ENCODE measurements at regions not wholly inside any gene's neighbourhood (a gene's known extent, or its start where the extent isn't known, plus 50 kb on each side); places are given as distances from the start of the nearest gene placed in this dataset.

DNA sequence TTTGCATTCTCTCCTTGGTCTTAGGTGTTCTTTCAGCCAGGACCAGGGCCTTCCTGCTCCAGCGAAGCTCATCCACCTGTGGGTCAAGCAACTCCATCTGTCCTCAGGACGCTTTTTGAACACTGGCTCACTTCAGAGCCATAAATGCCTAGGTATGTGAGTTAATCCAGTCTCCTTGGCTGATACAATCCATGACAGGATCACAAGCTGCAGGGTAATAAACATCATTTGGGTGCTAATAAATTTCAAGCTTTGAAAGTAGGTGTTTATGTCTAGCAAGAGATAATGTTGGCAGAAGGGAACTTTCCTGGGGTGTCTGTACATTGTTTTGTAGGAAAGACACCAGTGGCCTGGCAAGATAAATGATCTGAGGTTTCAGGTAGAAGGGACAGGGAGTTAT lies 159.2 kb upstream of the TUT7 start:
- TF ChIP-seq, protein P1, sequence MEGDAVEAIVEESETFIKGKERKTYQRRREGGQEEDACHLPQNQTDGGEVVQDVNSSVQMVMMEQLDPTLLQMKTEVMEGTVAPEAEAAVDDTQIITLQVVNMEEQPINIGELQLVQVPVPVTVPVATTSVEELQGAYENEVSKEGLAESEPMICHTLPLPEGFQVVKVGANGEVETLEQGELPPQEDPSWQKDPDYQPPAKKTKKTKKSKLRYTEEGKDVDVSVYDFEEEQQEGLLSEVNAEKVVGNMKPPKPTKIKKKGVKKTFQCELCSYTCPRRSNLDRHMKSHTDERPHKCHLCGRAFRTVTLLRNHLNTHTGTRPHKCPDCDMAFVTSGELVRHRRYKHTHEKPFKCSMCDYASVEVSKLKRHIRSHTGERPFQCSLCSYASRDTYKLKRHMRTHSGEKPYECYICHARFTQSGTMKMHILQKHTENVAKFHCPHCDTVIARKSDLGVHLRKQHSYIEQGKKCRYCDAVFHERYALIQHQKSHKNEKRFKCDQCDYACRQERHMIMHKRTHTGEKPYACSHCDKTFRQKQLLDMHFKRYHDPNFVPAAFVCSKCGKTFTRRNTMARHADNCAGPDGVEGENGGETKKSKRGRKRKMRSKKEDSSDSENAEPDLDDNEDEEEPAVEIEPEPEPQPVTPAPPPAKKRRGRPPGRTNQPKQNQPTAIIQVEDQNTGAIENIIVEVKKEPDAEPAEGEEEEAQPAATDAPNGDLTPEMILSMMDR (conservative IDR thresholded peaks at IDR 0.05; ENCODE audit: low read length), result no peak
- no peak overlapping the region for H3K4me3 ChIP-seq (ENCODE audit: low read length)
- DNase-seq (ENCODE audit: low read depth), result no peak

- no peak overlapping the region for H3K4me3 ChIP-seq (ENCODE audit: low read length)
- TF ChIP-seq, protein P1 (conservative IDR thresholded peaks at IDR 0.05; ENCODE audit: low read length), result no peak
- DNase-seq (ENCODE audit: low read depth), result peak; percentile 24
These were observed 158.7 kb upstream of the TUT7 start for GRCh38 chr9:86512929-86513328.

GRCh38 chr9:86511614-86512360 lies 157.6 kb upstream of the TUT7 start:
- DNase-seq (ENCODE audit: low read depth), result no peak
- no peak overlapping the region for H3K4me3 ChIP-seq (ENCODE audit: low read length)
- TF ChIP-seq, protein P1 (conservative IDR thresholded peaks at IDR 0.05; ENCODE audit: low read length), result no peak

GRCh38 chr9:86508208-86508903 lies 154.1 kb upstream of the TUT7 start:
- DNase-seq (ENCODE audit: low read depth), result no peak
- no peak overlapping the region for H3K4me3 ChIP-seq (ENCODE audit: low read length)
- TF ChIP-seq, protein P1 (conservative IDR thresholded peaks at IDR 0.05; ENCODE audit: low read length), result no peak

DNA sequence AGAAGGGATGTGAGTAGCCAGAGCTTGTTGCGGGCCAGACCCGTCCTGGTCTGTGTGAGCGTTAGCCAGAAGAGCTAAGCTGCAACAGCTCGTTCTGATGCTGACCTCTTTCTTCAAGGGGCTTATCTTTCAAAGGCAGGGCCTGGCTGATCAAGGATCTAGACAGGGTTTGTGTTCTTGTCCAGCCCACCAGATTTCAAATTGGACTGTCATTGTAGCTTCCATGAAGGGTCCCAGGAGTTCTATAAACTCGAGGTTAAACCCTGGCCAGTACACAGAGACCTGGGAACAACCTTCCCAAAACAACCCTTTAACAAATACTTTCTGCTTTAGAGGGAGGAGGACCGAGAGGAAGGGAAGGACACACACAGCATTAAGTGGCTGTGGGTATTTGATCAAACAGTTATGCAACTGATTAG lies 153.0 kb upstream of the TUT7 start:
- DNase-seq (ENCODE audit: low read depth), result no peak
- H3K4me3 ChIP-seq (ENCODE audit: low read length), result no peak overlapping the region
- TF ChIP-seq, protein P1 (conservative IDR thresholded peaks at IDR 0.05; ENCODE audit: low read length), result no peak

DNA sequence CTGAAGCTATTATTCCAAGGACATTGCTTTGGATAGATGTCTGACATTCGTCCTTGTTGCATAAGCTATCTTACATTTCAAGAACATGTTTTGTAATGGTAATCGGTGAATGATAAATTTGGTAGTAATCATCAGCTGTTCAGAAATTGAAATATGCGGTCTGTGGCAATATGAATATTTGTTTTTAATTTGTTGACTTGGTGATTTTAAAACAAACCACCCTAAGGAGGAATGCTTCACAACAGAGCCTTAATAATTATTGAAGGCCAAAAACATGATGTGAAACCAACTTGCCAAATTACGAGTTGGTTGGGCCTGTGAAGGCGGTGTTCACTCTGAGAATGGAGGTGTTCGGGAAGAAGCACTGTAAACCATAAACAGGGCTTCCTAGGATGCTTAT lies 149.7 kb upstream of the TUT7 start:
- peak; percentile 73 for DNase-seq (ENCODE audit: low read depth)
- TF ChIP-seq, protein P1 (conservative IDR thresholded peaks at IDR 0.05; ENCODE audit: low read length), result no peak
- no peak overlapping the region for H3K4me3 ChIP-seq (ENCODE audit: low read length)

DNA sequence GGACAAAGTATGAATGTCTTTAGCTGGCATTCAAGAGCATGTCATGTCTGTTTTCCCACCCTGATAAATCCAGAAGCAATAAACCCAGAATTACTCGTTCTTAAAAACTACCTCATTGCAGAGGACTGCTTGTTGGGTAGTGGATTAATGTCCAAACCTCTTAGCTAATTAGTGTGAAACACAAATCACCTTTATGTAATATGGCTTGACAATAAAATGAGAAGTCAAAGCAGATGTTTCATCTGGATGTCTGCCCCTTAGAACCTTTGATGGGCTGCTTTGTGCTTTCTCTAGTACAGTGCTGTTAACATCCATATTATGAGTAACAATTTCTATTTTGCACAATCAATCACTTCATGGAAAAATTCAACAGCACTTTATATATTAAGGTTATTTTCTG lies 149.1 kb upstream of the TUT7 start:
- TF ChIP-seq, protein P1 (conservative IDR thresholded peaks at IDR 0.05; ENCODE audit: low read length), result no peak

More for the DNA sequence above, 149.1 kb upstream of the TUT7 start:
- no peak overlapping the region for H3K4me3 ChIP-seq (ENCODE audit: low read length)
- peak; percentile 85 for DNase-seq (ENCODE audit: low read depth)
